Natural killer cell (primary cell): ENCODE measurements at regions not wholly inside any gene's neighbourhood (a gene's known extent, or its start where the extent isn't known, plus 50 kb on each side); places are given as distances from the start of the nearest gene placed in this dataset.

Experiments used
- ATAC-seq, 3 donors: fragments of 150-1000 bp in 2 of 3; fragments of 200-7000 bp in 1 of 3; cut with Tn5 transposase; 1 replicate in 1 of 3; 2 replicates in 2 of 3; pipeline ENCODE4 v1.10.0; 2021; ENCODE audit warnings: mild to moderate bottlenecking in 2 of 3, moderate library complexity in 2 of 3
- DNase-seq, 2 donors: peaks; one replicate each; pipeline versions ENCODE4 v3.0.0 to v3.0.0-alpha.2; 2013 to 2021; ENCODE audit warnings: mixed read lengths in 1 of 2
- H3K27ac ChIP-seq: one replicate; pipeline ENCODE4 v1.5.1; 2013; ENCODE audit warnings: mild to moderate bottlenecking, low read length
- H3K27me3 ChIP-seq: one replicate; pipeline ENCODE4 v1.6.1; 2013; ENCODE audit warnings: low read length; ENCODE audit not compliant: control insufficient read depth, insufficient read depth
- H3K36me3 ChIP-seq: one replicate; pipeline ENCODE4 v1.6.1; 2013; ENCODE audit warnings: low read length; ENCODE audit not compliant: control insufficient read depth, insufficient read depth
- H3K4me1 ChIP-seq: one replicate; pipeline ENCODE4 v1.6.1; 2013; ENCODE audit warnings: low read length; ENCODE audit not compliant: control insufficient read depth, insufficient read depth
- H3K4me3 ChIP-seq: one replicate; pipeline ENCODE4 v1.5.1; 2013; ENCODE audit warnings: low read length
- H3K9me3 ChIP-seq: one replicate; pipeline ENCODE4 v1.6.1; 2013; ENCODE audit warnings: low read length; ENCODE audit not compliant: control insufficient read depth, insufficient read depth
- H3K27ac Mint-ChIP-seq, 2 donors: one replicate each; pipeline ENCODE4 v1.8.0; 2022; ENCODE audit warnings: mild to moderate bottlenecking in 2 of 2, mixed read lengths in 2 of 2, moderate library complexity in 1 of 2
- H3K27me3 Mint-ChIP-seq, 2 donors: one replicate each; pipeline ENCODE4 v1.8.0; 2022; ENCODE audit warnings: low read depth in 2 of 2, mixed read lengths in 2 of 2
- H3K36me3 Mint-ChIP-seq: one replicate; pipeline ENCODE4 v1.8.0; 2022; ENCODE audit warnings: mixed read lengths
- H3K4me1 Mint-ChIP-seq, 2 donors: one replicate each; pipeline ENCODE4 v1.8.0; 2022; ENCODE audit warnings: mixed read lengths in 2 of 2
- H3K4me3 Mint-ChIP-seq: one replicate; pipeline ENCODE4 v1.8.0; 2022; ENCODE audit warnings: mild to moderate bottlenecking, moderate library complexity, mixed read lengths
- H3K9me3 Mint-ChIP-seq, 2 donors: one replicate each; pipeline ENCODE4 v1.8.0; 2022; ENCODE audit warnings: mixed read lengths in 2 of 2
- WGBS: methylation state at CpG from one replicate; pipeline ENCODE4 v1.1.7; 2013; ENCODE audit warnings: missing lambda C conversion rate; ENCODE audit not compliant: insufficient coverage; 5-methylcytosine and 5-hydroxymethylcytosine counted together
- intact Hi-C: fragments of 100-400 bp; cut with micrococcal nuclease; formaldehyde crosslinking; loops from one replicate; pipeline ENCODE4 v1.14.2; 2022
- TF ChIP-seq, protein P1 (sequence below): fragments of 200-600 bp; IDR thresholded peaks from one replicate; pipeline ENCODE4 v1.8.0; 2022; ENCODE audit warnings: antibody characterized with exemption

DNA sequence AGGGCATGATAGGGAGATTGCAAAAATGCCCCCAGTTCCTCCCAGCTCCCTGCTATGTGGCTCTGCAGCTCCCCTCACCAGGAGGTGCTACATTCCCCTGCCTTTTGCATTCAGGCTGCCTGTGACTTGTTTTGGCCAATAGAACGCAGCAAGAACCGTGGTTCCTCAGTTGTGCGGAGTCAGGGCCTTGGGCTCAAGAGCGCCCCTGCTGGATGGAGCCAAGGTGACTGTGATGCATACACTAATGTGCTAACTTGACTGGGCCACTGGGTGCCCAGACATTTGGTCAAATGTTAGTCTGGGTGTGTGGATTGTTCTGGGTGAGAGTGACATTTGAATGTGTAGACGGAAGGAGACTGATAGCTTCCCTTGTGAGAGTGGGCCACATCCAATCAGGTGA, 123.3 kb upstream of the MVB12B start:
- no peak overlapping the region for H3K27ac Mint-ChIP-seq
- Histone ChIP-seq H3K27me3 (no peaks in the 10 kb centered on the region), H3K9me3 (no peaks in the 10 kb centered on the region), H3K36me3 (no peaks in the 10 kb centered on the region), H3K27ac (no peak overlapping the region), H3K4me3 (no peak overlapping the region), H3K4me1 (peaks cover 5% of the 10 kb centered on the region)
- no peak for DNase-seq
- no peaks in the 10 kb centered on the region for H3K9me3 Mint-ChIP-seq
- 94% methylated on average over 5 of the region's 5 CpGs for WGBS
- H3K4me3 Mint-ChIP-seq, result no peak overlapping the region
- H3K36me3 Mint-ChIP-seq, result no peaks in the 10 kb centered on the region
- ATAC-seq, result no peak
- intact Hi-C loops, result no loop called here
- TF ChIP-seq, protein P1, sequence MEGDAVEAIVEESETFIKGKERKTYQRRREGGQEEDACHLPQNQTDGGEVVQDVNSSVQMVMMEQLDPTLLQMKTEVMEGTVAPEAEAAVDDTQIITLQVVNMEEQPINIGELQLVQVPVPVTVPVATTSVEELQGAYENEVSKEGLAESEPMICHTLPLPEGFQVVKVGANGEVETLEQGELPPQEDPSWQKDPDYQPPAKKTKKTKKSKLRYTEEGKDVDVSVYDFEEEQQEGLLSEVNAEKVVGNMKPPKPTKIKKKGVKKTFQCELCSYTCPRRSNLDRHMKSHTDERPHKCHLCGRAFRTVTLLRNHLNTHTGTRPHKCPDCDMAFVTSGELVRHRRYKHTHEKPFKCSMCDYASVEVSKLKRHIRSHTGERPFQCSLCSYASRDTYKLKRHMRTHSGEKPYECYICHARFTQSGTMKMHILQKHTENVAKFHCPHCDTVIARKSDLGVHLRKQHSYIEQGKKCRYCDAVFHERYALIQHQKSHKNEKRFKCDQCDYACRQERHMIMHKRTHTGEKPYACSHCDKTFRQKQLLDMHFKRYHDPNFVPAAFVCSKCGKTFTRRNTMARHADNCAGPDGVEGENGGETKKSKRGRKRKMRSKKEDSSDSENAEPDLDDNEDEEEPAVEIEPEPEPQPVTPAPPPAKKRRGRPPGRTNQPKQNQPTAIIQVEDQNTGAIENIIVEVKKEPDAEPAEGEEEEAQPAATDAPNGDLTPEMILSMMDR, result no peak
- peaks cover 9 to 20% of the 10 kb centered on the region in 2 donors for H3K27me3 Mint-ChIP-seq
- H3K4me1 Mint-ChIP-seq, result no peaks in the 10 kb centered on the region

DNA sequence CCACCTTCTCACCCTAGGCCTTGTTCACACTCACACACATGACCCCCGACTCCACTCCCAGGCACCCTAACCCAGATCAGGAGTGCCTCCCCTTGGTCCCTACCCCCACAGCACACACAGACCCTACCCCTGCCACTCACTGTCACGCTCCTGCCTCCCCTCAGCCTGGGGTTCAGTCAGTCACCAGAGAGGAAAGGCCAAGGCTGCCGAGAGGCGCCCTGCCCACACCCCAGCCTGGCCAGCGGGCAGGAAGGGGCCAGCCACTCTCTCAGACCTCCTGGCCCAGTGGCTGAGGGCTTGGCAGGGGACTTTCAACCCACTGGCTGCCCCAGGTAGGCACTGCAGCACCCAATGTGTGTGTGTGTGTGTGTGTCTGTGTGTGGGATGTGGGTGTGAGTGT, 122.4 kb upstream of the MVB12B start:
- Histone ChIP-seq H3K4me3 (no peak overlapping the region), H3K27ac (no peak overlapping the region), H3K4me1 (peaks cover 5% of the 10 kb centered on the region), H3K27me3 (no peaks in the 10 kb centered on the region), H3K9me3 (no peaks in the 10 kb centered on the region), H3K36me3 (no peaks in the 10 kb centered on the region)
- DNase-seq, result no peak
- WGBS, result 92% methylated on average over 5 of the region's 5 CpGs
- Mint-ChIP-seq H3K9me3 (no peaks in the 10 kb centered on the region), H3K27ac (no peak overlapping the region), H3K4me3 (no peak overlapping the region), H3K36me3 (no peaks in the 10 kb centered on the region), H3K4me1 (no peaks in the 10 kb centered on the region), H3K27me3 (peaks cover 9 to 11% of the 10 kb centered on the region in 2 donors)
- ATAC-seq, result no peak
- intact Hi-C loops, result no loop called here
- TF ChIP-seq, protein P1, result no peak

DNA sequence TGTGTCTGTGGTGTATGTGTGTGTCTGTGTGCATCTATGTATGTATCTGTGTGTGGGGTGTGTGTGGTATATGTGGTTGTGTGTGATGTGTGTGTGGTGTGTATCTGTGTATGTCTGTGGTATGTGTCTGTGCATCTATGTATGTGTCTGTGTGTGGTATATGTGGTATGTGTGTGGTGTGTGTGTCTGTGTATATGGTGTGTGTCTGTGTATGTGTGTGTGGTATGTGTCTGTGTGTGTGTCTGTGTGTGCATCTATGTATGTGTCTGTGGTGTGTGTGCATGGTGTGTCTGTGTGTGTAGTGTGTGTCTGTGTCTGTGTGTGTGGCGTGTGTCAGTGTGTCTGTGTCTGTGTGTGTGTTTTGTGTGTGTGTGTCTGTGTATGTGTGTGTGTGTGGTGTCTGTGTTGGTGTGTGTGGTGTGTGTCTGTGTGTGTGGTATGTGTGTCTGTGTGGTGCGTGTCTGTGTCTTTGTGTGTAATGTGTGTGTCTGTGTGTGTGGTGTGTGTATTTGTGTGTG, 121.9 kb upstream of the MVB12B start:
- WGBS, result 86% methylated on average over 2 of the region's 2 CpGs
- H3K4me3 ChIP-seq, result no peak overlapping the region
- Mint-ChIP-seq H3K4me3 (no peak overlapping the region), H3K36me3 (no peaks in the 10 kb centered on the region), H3K9me3 (no peaks in the 10 kb centered on the region), H3K27me3 (peaks cover 9 to 11% of the 10 kb centered on the region in 2 donors), H3K4me1 (no peaks in the 10 kb centered on the region), H3K27ac (no peak overlapping the region)
- no peak for ATAC-seq
- H3K36me3 ChIP-seq, result no peaks in the 10 kb centered on the region
- H3K4me1 ChIP-seq, result peaks cover 5% of the 10 kb centered on the region
- DNase-seq, result no peak
- no peaks in the 10 kb centered on the region for H3K27me3 ChIP-seq
- no peak overlapping the region for H3K27ac ChIP-seq
- intact Hi-C loops, result no loop called here
- H3K9me3 ChIP-seq, result no peaks in the 10 kb centered on the region
- TF ChIP-seq, protein P1, result no peak

DNA sequence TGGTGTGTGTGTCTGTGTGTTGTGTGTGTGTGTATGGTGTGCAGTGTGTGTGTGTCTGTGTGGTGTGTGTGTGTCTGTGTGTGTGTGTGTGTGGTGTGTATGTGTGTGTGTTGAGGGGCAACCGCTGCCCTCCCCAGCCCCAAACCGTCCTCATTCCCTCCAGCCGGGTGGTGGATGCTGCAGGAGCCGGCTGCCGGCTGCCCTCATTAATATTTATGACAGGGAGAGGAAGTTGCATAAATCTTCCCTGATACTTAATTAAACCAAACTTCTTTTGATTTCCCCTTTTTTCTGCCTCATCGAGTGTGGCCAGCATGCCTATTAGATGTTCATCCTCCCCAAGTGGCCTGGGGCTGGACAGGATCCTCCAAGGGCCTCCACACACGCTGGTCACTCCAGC, 121.4 kb upstream of the MVB12B start:
- 38% methylated on average over 2 of the region's 7 CpGs for WGBS
- peaks cover 5 to 10% of the 10 kb centered on the region in 2 donors for H3K27me3 Mint-ChIP-seq
- no peak overlapping the region for H3K27ac Mint-ChIP-seq
- TF ChIP-seq, protein P1, result no peak
- ATAC-seq (no peak), DNase-seq (no peak)
- H3K27ac ChIP-seq, result no peak overlapping the region
- no peaks in the 10 kb centered on the region for H3K36me3 Mint-ChIP-seq
- H3K9me3 ChIP-seq, result no peaks in the 10 kb centered on the region
- H3K9me3 Mint-ChIP-seq, result no peaks in the 10 kb centered on the region
- H3K4me1 Mint-ChIP-seq, result no peaks in the 10 kb centered on the region
- peaks cover 5% of the 10 kb centered on the region for H3K4me1 ChIP-seq
- no peaks in the 10 kb centered on the region for H3K36me3 ChIP-seq
- H3K27me3 ChIP-seq, result no peaks in the 10 kb centered on the region
- no peak overlapping the region for H3K4me3 ChIP-seq
- intact Hi-C loops, result no loop called here
- no peak overlapping the region for H3K4me3 Mint-ChIP-seq
